Adrenal gland (tissue), 5 donors: ENCODE measurements at regions not wholly inside any gene's neighbourhood (a gene's known extent, or its start where the extent isn't known, plus 50 kb on each side); places are given as distances from the start of the nearest gene placed in this dataset.

ENCODE experiments used
- CTCF ChIP-seq, 6 experiments: fragments of 450-650 bp in 4 of 6; fragments of 200-600 bp in 2 of 6; sonication (generic) in 1 of 6; IDR thresholded peaks; 1 replicate in 5 of 6; 2 replicates in 1 of 6; pipeline versions ENCODE4 v1.5.1 to v1.8.0; 2016 to 2021; ENCODE audit warnings: antibody characterized with exemption in 6 of 6, mild to moderate bottlenecking in 2 of 6, moderate library complexity in 1 of 6
- POLR2A ChIP-seq, 2 donors: fragments of 450-650 bp; IDR thresholded peaks; one replicate each; pipeline ENCODE4 v1.6.1; 2017; ENCODE audit warnings: antibody characterized with exemption in 2 of 2, mild to moderate bottlenecking in 2 of 2, moderate library complexity in 1 of 2
- donor health status: DM: no; HTN: no; CAD: no.

GRCh38 chr10:55062349-55062748 lies 261.3 kb upstream of the PCDH15 start:
- TF ChIP-seq CTCF (IDR thresholded peaks at IDR 0.05) (no peak), POLR2A (IDR thresholded peaks at IDR 0.05) (no peak)
